GM13977 (cell line): ENCODE measurements at regions not wholly inside any gene's neighbourhood (a gene's known extent, or its start where the extent isn't known, plus 50 kb on each side); places are given as distances from the start of the nearest gene placed in this dataset.

Experiments
- DNase-seq: peaks from one replicate; pipeline ENCODE4 v3.0.0; 2012; ENCODE audit warnings: low spot score
- CTCF ChIP-seq: IDR thresholded peaks from 2 replicates; pipeline ENCODE4 v1.5.1; 2012; ENCODE audit warnings: mild to moderate bottlenecking, control low read depth; ENCODE audit not compliant: insufficient read depth; ENCODE audit errors: extremely low read depth, missing control alignments
- in situ Hi-C: fragments of 300-500 bp; cut with MboI; formaldehyde crosslinking; loops from one replicate; pipeline ENCODE4 v1.12.0; 2022; ENCODE audit warnings: low sequenced_read_pairs, low pct_unique_long_range_greater_than_20kb, mixed read lengths, inconsistent platforms; ENCODE audit not compliant: unreplicated experiment

- no peak for TF ChIP-seq CTCF
- no peak for DNase-seq
- in situ Hi-C loops = loop anchor here (10.0 to 25.0 kb wide), 2 partner anchors 306 to 514 kb away; partner anchors contain the start of gene BCAS4
Observed at GRCh38 chr20:51301026-51301425, 241.5 kb downstream of the NFATC2 start.

GRCh38 chr20:51300104-51300503 lies 242.4 kb downstream of the NFATC2 start:
- DNase-seq = no peak
- TF ChIP-seq CTCF = no peak
- in situ Hi-C loops = loop anchor here (10.0 to 25.0 kb wide), 2 partner anchors 305 to 513 kb away; partner anchors contain the start of gene BCAS4

- DNase-seq = no peak
- in situ Hi-C loops = no loop called here
- TF ChIP-seq CTCF = no peak
Observed at GRCh38 chr20:51299413-51299812, 243.1 kb downstream of the NFATC2 start.

- in situ Hi-C loops = no loop called here
- TF ChIP-seq CTCF = no peak
- DNase-seq = no peak
Observed at GRCh38 chr20:51298141-51298749, 244.3 kb downstream of the NFATC2 start.

GRCh38 chr20:51287628-51288413 lies 254.7 kb downstream of the NFATC2 start:
- no peak for DNase-seq
- in situ Hi-C loops = no loop called here

GRCh38 chr20:51286758-51287157 lies 255.8 kb downstream of the NFATC2 start:
- in situ Hi-C loops = no loop called here
- no peak for DNase-seq
- no peak for TF ChIP-seq CTCF

More at GRCh38 chr20:51287628-51288413, 254.7 kb downstream of the NFATC2 start:
- no peak for TF ChIP-seq CTCF
